ENCODE measurements at regions not wholly inside any gene's neighbourhood (a gene's known extent, or its start where the extent isn't known, plus 50 kb on each side); places are given as distances from the start of the nearest gene placed in this dataset.
"Not testable (repeated sequence)": the region's sequence is repeated elsewhere in the genome, so short reads cannot be mapped to it uniquely, and the experiment has no call there.

- Histone ChIP-seq H3K4me1 (ENCODE audit: low read length) (no peaks in the 10 kb centered on the region), H3K4me3 (ENCODE audit: low read length) (no peak overlapping the region), H3K9me3 (replicated peaks; ENCODE audit: insufficient read depth, low read length) (no peaks in the 10 kb centered on the region), H3K4me2 (ENCODE audit: low read depth, low read length) (no peak overlapping the region), H3K9me2 (replicated peaks; ENCODE audit: insufficient read depth, low read length) (no peaks in the 10 kb centered on the region), H3K9ac (ENCODE audit: low read length) (no peak overlapping the region), H3K36me3 (replicated peaks; ENCODE audit: insufficient read depth, low read length) (no peaks in the 10 kb centered on the region), H2AFZ (ENCODE audit: low read length) (no peak overlapping the region), H3K27ac (ENCODE audit: low read length) (no peak overlapping the region), H3F3A (ENCODE audit: insufficient read depth, low read length) (no peaks in the 10 kb centered on the region), H3K79me2 (ENCODE audit: low read length) (no peaks in the 10 kb centered on the region), H4K20me1 (ENCODE audit: insufficient read depth, low read length) (no peaks in the 10 kb centered on the region), H3K27me3 (replicated peaks; ENCODE audit: insufficient read depth, low read length) (no peaks in the 10 kb centered on the region)
- DNase-seq, result no peak
- TF ChIP-seq CTCF (IDR thresholded peaks at IDR 0.05; ENCODE audit: low read length), result no peak
- no peak for TF ChIP-seq EZH2 (optimal IDR thresholded peaks at IDR 0.05; ENCODE audit: low read depth, low read length)
- TF ChIP-seq EZH2phosphoT487 (IDR thresholded peaks at IDR 0.05; ENCODE audit: low read length), result no peak
These were observed 1594.2 kb upstream of the PRMT6 start for GRCh38 chr1:105462308-105462707.

GRCh38 chr1:105467549-105467948 is 1588.9 kb upstream of the PRMT6 start:
- TF ChIP-seq EZH2 (optimal IDR thresholded peaks at IDR 0.05; ENCODE audit: low read depth, low read length) (no peak), CTCF (IDR thresholded peaks at IDR 0.05; ENCODE audit: low read length) (no peak), EZH2phosphoT487 (IDR thresholded peaks at IDR 0.05; ENCODE audit: low read length) (no peak)
- H3K4me2 ChIP-seq (ENCODE audit: low read depth, low read length), result no peak overlapping the region
- no peaks in the 10 kb centered on the region for H4K20me1 ChIP-seq (ENCODE audit: insufficient read depth, low read length)
- H3K27ac ChIP-seq (ENCODE audit: low read length), result no peak overlapping the region
- H3K9me3 ChIP-seq (replicated peaks; ENCODE audit: insufficient read depth, low read length), result no peaks in the 10 kb centered on the region
- no peaks in the 10 kb centered on the region for H3K79me2 ChIP-seq (ENCODE audit: low read length)
- no peaks in the 10 kb centered on the region for H3K4me1 ChIP-seq (ENCODE audit: low read length)
- no peak overlapping the region for H2AFZ ChIP-seq (ENCODE audit: low read length)
- no peak overlapping the region for H3K4me3 ChIP-seq (ENCODE audit: low read length)
- H3K27me3 ChIP-seq (replicated peaks; ENCODE audit: insufficient read depth, low read length), result no peaks in the 10 kb centered on the region
- H3K9ac ChIP-seq (ENCODE audit: low read length), result no peak overlapping the region
- no peak for DNase-seq
- H3F3A ChIP-seq (ENCODE audit: insufficient read depth, low read length), result no peaks in the 10 kb centered on the region
- no peaks in the 10 kb centered on the region for H3K36me3 ChIP-seq (replicated peaks; ENCODE audit: insufficient read depth, low read length)
- H3K9me2 ChIP-seq (replicated peaks; ENCODE audit: insufficient read depth, low read length), result no peaks in the 10 kb centered on the region

DNA sequence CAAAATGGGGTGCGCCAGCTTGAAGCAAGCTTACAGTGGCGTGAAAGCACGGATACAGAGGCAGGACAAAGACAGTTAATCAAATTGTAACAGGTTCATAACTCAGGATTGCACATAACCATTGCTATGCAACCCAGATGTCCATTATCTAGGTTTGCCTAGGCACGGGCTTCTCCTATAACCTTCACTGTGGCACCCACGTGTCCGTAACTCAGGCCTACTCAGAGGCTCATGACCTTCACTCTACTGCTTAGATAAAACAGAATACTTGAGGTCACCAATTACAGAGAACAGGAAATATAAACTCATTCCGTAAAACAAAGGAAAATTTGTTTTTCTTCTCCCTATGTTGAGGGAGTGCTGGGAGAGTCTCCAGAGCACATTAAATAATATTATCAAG is 1585.9 kb upstream of the PRMT6 start:
- H3F3A ChIP-seq (ENCODE audit: insufficient read depth, low read length); H3K27me3 ChIP-seq (replicated peaks; ENCODE audit: insufficient read depth, low read length); H3K9me2 ChIP-seq (replicated peaks; ENCODE audit: insufficient read depth, low read length); H3K9me3 ChIP-seq (replicated peaks; ENCODE audit: insufficient read depth, low read length); H3K4me2 ChIP-seq (ENCODE audit: low read depth, low read length); H3K27ac ChIP-seq (ENCODE audit: low read length); H3K4me3 ChIP-seq (ENCODE audit: low read length); DNase-seq; H3K36me3 ChIP-seq (replicated peaks; ENCODE audit: insufficient read depth, low read length); H4K20me1 ChIP-seq (ENCODE audit: insufficient read depth, low read length); H3K79me2 ChIP-seq (ENCODE audit: low read length); H3K4me1 ChIP-seq (ENCODE audit: low read length); H3K9ac ChIP-seq (ENCODE audit: low read length); H2AFZ ChIP-seq (ENCODE audit: low read length): not testable (repeated sequence)

DNA sequence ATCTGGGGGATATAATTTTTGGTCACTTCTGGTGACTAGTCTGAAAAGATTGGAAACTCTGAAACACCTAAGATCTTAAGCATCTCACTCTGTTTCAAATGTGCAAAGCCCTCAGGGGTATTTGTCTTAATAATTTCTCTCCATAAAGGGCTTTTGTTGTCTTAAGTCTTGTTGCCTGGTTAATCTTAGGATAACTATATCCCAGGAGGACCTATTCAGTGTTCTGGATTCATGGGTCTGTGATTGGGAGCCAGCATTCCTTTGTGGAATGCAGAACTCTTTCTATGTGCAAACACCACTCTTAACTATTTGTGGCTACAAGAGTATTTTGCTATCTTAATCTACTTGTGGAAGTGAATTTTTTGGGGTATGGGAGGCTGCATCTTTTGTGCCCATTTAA is 1573.0 kb upstream of the PRMT6 start:
- no peak for TF ChIP-seq EZH2phosphoT487 (IDR thresholded peaks at IDR 0.05; ENCODE audit: low read length)
- no peaks in the 10 kb centered on the region for H4K20me1 ChIP-seq (ENCODE audit: insufficient read depth, low read length)
- H3K4me1 ChIP-seq (ENCODE audit: low read length), result no peaks in the 10 kb centered on the region
- H3F3A ChIP-seq (ENCODE audit: insufficient read depth, low read length), result no peaks in the 10 kb centered on the region
- H3K27me3 ChIP-seq (replicated peaks; ENCODE audit: insufficient read depth, low read length), result no peaks in the 10 kb centered on the region
- no peaks in the 10 kb centered on the region for H3K9me2 ChIP-seq (replicated peaks; ENCODE audit: insufficient read depth, low read length)
- H3K9me3 ChIP-seq (replicated peaks; ENCODE audit: insufficient read depth, low read length), result no peaks in the 10 kb centered on the region
- no peak overlapping the region for H2AFZ ChIP-seq (ENCODE audit: low read length)
- H3K9ac ChIP-seq (ENCODE audit: low read length), result no peak overlapping the region
- H3K27ac ChIP-seq (ENCODE audit: low read length), result no peak overlapping the region
- no peak overlapping the region for H3K4me2 ChIP-seq (ENCODE audit: low read depth, low read length)
- H3K4me3 ChIP-seq (ENCODE audit: low read length), result no peak overlapping the region
- no peaks in the 10 kb centered on the region for H3K79me2 ChIP-seq (ENCODE audit: low read length)
- no peaks in the 10 kb centered on the region for H3K36me3 ChIP-seq (replicated peaks; ENCODE audit: insufficient read depth, low read length)
- DNase-seq, result no peak

Measured in MM.1S (cell line).